H1 (cell line): ENCODE measurements at regions not wholly inside any gene's neighbourhood (a gene's known extent, or its start where the extent isn't known, plus 50 kb on each side); places are given as distances from the start of the nearest gene placed in this dataset.

Source experiments
- ATF2 ChIP-seq: IDR thresholded peaks from 2 replicates; pipeline ENCODE4 v1.6.1; 2012; ENCODE audit warnings: low read length, inconsistent platforms
- CEBPB ChIP-seq: IDR thresholded peaks from 2 replicates; pipeline ENCODE4 v1.6.1; 2012; ENCODE audit warnings: low read depth, low read length
- CHD1 ChIP-seq: IDR thresholded peaks from 2 replicates; pipeline ENCODE4 v1.6.1; 2012; ENCODE audit warnings: low read depth, low read length, improper control_type of control experiment
- CTCF ChIP-seq, 3 experiments: IDR thresholded peaks; 1 replicate in 2 of 3; 2 replicates in 1 of 3; pipeline versions ENCODE4 v1.5.1 to v1.6.1; 2011; ENCODE audit warnings: low read length in 3 of 3, mild to moderate bottlenecking in 3 of 3, inconsistent platforms in 2 of 3, low read depth in 1 of 3, moderate library complexity in 1 of 3; ENCODE audit not compliant: insufficient read depth in 1 of 3; ENCODE audit errors: control extremely low read depth in 1 of 3
- EZH2 ChIP-seq: fragments of 200-600 bp; sonication (generic); IDR thresholded peaks from 2 replicates; pipeline ENCODE4 v1.7.1; 2012; ENCODE audit warnings: low read depth, mild to moderate bottlenecking, moderate library complexity, low read length, inconsistent platforms; ENCODE audit not compliant: severe bottlenecking
- MAFK ChIP-seq: IDR thresholded peaks from 2 replicates; pipeline ENCODE4 v1.6.1; 2012; ENCODE audit warnings: low read depth, mild to moderate bottlenecking, improper control_type of control experiment, low read length
- POLR2A ChIP-seq, 2 experiments: IDR thresholded peaks; 1 replicate in 1 of 2; 2 replicates in 1 of 2; pipeline ENCODE4 v1.6.1; 2011; ENCODE audit warnings: low read depth in 2 of 2, low read length in 2 of 2, mild to moderate bottlenecking in 2 of 2; ENCODE audit errors: control extremely low read depth in 1 of 2
- POLR2AphosphoS5 ChIP-seq: IDR thresholded peaks from 2 replicates; pipeline ENCODE4 v1.6.1; 2011; ENCODE audit warnings: low read depth, low read length
- RAD21 ChIP-seq, 2 experiments: IDR thresholded peaks in 1 of 2; conservative IDR thresholded peaks in 1 of 2; 2 replicates each; pipeline ENCODE4 v1.6.1; 2011; ENCODE audit warnings: low read depth in 2 of 2, low read length in 2 of 2, improper control_type of control experiment in 1 of 2, inconsistent platforms in 1 of 2, mild to moderate bottlenecking in 1 of 2, moderate library complexity in 1 of 2
- RBBP5 ChIP-seq: IDR thresholded peaks from 2 replicates; pipeline ENCODE4 v1.7.1; 2012; ENCODE audit warnings: low read depth, mild to moderate bottlenecking, inconsistent platforms, low read length, moderate library complexity, borderline replicate concordance
- SIX5 ChIP-seq: IDR thresholded peaks from 2 replicates; pipeline ENCODE4 v1.6.1; 2011; ENCODE audit warnings: mild to moderate bottlenecking, low read depth, low read length
- TBP ChIP-seq: IDR thresholded peaks from 2 replicates; pipeline ENCODE4 v1.6.1; 2011; ENCODE audit warnings: low read depth, low read length, improper control_type of control experiment

- TF ChIP-seq CHD1 = no peak
- TF ChIP-seq CTCF (IDR thresholded peaks at IDR 0.05; ENCODE audit: control extremely low read depth in 1 of 3, insufficient read depth in 1 of 3, low read depth in 1 of 3, low read length in 3 of 3) = no peak
- TF ChIP-seq RAD21 (IDR thresholded peaks at IDR 0.05 in 1 of 2, conservative IDR thresholded peaks at IDR 0.05 in 1 of 2; ENCODE audit: low read depth in 2 of 2, low read length in 2 of 2) = no peak
- no peak for TF ChIP-seq EZH2
- TF ChIP-seq SIX5 = no peak
- TF ChIP-seq TBP = no peak
- no peak for TF ChIP-seq POLR2A (IDR thresholded peaks at IDR 0.05; ENCODE audit: control extremely low read depth in 1 of 2, low read depth in 2 of 2, low read length in 2 of 2)
- no peak for TF ChIP-seq CEBPB
- TF ChIP-seq MAFK = no peak
- no peak for TF ChIP-seq RBBP5
- TF ChIP-seq POLR2AphosphoS5 = no peak
- no peak for TF ChIP-seq ATF2
Measured at GRCh38 chr2:196341277-196341841, 170.0 kb upstream of the STK17B start.
